GM12891 (cell line): ENCODE measurements at regions not wholly inside any gene's neighbourhood (a gene's known extent, or its start where the extent isn't known, plus 50 kb on each side); places are given as distances from the start of the nearest gene placed in this dataset.

Experiments used
- POLR2A ChIP-seq: IDR thresholded peaks from 2 replicates; pipeline ENCODE4 v1.6.1; 2011; ENCODE audit warnings: low read depth, low read length, control low read depth
- POLR2AphosphoS5 ChIP-seq: IDR thresholded peaks from 2 replicates; pipeline ENCODE4 v1.6.1; 2011; ENCODE audit warnings: low read depth, low read length, control low read depth
- SPI1 ChIP-seq: IDR thresholded peaks from 2 replicates; pipeline ENCODE4 v1.6.1; 2011; ENCODE audit warnings: low read depth, low read length, control low read depth
- TAF1 ChIP-seq: IDR thresholded peaks from 2 replicates; pipeline ENCODE4 v1.6.1; 2011; ENCODE audit warnings: low read depth, low read length, control low read depth

- TF ChIP-seq POLR2AphosphoS5 (no peak), POLR2A (no peak), TAF1 (no peak), SPI1 (peak; percentile 85)
Observed at GRCh38 chr3:16697443-16698147, 92.4 kb upstream of the DAZL start.
